ENCODE measurements at regions not wholly inside any gene's neighbourhood (a gene's known extent, or its start where the extent isn't known, plus 50 kb on each side); places are given as distances from the start of the nearest gene placed in this dataset.

- no peak for DNase-seq
These were observed 86.4 kb upstream of the ZNF648 start for GRCh38 chr1:182147951-182148350.

GRCh38 chr1:182147136-182147820, 85.8 kb upstream of the ZNF648 start:
- no peak for DNase-seq

DNA sequence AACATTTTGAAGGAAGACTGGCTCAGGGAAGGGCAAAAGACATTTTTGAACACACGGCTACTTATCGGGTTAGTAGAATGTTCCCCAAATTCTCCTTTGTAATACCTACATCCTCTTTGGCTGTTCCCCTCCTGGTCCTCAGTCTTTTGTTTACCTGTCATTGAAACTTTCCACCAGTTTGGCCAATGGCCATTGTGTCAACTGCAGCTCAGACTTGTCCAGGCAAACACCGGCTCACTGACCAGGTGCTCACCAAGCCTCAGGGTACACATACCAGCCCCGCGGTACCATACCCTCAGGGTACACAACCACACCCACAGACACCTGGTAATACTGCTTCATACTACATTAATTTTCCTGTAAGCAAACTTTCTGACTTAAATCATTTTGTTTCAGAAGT, 84.8 kb upstream of the ZNF648 start:
- no peak for DNase-seq

GRCh38 chr1:182145441-182145840, 83.9 kb upstream of the ZNF648 start:
- DNase-seq = no peak

- no peak for DNase-seq
These were observed 83.1 kb upstream of the ZNF648 start for GRCh38 chr1:182144646-182145030.

GRCh38 chr1:182143825-182144645, 82.5 kb upstream of the ZNF648 start:
- no peak for DNase-seq

DNA sequence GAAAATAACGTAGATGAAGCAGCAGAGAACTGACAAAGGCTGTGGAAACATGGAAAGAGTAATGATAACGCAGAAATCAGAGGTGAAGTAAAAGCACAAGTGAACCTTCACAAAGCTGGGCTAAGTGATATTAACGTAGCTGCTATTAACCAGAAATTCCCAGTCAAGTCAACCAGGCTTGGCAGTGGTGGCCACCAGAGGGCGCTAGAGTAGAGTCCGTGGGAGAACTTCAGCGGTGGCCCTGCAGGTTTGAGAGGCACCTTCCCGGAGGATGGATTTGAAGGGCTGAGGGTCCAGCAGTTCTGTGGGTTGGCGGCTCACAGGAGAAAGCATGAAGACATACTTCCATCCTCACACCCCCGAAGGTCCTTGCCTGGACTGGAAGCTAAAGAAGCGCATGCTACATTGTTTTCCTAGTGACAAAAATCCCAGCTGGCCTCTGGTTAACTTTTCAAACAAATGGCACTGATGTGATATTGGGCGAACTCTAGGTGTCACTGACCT, 81.7 kb upstream of the ZNF648 start:
- DNase-seq = peak; percentile 90

GRCh38 chr1:182142621-182143020, 81.1 kb upstream of the ZNF648 start:
- no peak for DNase-seq

- no peak for DNase-seq
These were observed 79.5 kb upstream of the ZNF648 start for GRCh38 chr1:182141040-182141439.

GRCh38 chr1:182139496-182139895, 78.0 kb upstream of the ZNF648 start:
- DNase-seq = no peak

DNA sequence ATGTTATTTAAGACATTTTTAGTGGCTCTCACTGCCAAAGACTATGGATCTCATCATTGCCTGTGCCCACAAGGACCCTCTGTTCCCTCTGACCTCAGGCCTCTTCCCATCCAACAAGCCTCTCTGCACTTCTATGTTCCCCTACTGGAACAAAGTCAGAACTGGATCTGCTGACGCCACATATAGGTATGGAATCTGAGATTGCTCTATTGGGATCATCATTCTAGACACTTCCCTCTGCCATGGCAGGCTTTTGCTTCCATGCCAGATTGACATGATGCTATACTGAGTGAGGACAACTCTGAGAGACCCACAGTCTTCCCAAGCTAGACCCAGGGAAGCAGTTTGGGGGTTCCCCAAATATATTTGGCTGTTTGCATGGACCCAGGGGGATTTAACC, 76.0 kb upstream of the ZNF648 start:
- no peak for DNase-seq

DNA sequence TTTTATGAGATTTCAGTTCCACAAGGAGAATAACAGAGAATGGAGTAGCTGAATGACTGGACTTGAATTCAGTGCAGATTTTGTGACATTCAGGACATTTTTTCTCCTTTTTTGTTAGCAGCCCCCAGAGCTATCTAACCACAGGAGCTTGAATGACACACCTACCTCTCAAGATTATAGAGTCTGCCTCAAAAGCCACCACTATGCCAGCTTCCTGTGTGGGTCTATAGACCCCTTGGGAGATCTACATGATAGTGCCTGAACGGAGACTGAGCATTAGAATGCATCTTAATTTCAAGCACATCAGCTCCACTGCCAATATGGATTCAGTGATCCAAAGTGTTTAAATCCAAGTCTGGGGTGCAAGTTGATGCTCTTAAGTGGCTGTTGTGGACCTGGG, 74.4 kb upstream of the ZNF648 start:
- no peak for DNase-seq

- DNase-seq = no peak
These were observed 72.7 kb upstream of the ZNF648 start for GRCh38 chr1:182134257-182134656.

DNA sequence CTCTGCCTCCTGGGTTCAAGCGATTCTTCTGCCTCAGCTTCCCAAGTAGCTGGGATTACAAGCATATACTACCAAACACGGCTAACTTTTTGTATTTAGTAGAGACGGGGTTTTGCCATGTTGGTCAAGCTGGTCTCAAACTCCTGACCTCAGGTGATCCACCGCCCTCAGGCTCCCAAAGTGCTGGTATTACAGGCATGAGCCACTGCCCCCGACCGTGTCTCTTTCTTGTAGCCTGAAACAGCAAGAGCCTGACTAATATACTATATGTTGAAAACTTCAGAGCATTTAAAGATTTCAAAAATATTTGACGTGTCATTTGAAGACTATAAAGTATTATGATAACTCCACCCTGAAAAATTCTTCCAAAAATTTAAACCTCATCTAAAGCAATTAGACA, 71.7 kb upstream of the ZNF648 start:
- no peak for DNase-seq

DNA sequence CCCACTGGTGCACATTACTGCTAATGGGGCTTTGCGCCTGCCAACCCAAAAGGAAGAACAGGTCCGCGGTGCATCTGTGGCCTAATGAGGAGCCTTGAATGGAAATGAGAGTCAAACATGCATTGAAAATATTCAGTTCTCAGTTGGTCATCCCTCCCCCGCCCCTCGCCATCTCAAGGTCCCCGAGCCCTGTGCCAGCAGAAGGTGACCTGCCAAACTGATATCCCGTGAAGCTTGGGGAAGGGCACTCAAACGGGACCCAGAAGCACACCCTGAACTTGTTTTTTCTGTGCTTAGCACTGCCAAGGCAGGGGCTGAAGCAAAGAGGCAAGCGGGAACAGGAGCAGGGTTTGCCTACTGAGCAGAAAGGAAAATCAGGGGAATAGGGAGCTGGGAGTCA, 67.9 kb upstream of the ZNF648 start:
- DNase-seq = no peak

GRCh38 chr1:182128502-182128901, 67.0 kb upstream of the ZNF648 start:
- no peak for DNase-seq

DNA sequence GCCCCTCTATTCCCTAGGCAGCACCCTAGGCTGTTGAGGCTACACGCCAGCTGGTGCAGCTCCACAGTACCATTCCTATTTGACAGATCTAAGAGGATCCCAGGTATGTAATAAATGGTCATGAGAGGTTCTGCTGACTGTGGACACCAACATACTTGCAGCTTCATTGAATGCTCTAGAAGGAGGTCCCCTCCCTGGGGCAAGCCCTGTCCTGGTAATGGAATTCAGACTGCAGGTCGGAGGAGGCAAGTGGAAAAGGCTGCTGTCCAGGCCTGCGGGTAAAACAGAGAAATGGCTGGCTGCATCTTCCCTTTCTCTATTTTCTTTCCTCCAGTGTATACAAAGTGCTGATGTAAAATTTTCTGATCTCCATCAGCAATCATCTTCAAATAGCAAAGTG, 66.1 kb upstream of the ZNF648 start:
- DNase-seq = no peak

- no peak for DNase-seq
These were observed 64.8 kb upstream of the ZNF648 start for GRCh38 chr1:182126272-182126800.

GRCh38 chr1:182122913-182123260, 61.4 kb upstream of the ZNF648 start:
- no peak for DNase-seq

DNA sequence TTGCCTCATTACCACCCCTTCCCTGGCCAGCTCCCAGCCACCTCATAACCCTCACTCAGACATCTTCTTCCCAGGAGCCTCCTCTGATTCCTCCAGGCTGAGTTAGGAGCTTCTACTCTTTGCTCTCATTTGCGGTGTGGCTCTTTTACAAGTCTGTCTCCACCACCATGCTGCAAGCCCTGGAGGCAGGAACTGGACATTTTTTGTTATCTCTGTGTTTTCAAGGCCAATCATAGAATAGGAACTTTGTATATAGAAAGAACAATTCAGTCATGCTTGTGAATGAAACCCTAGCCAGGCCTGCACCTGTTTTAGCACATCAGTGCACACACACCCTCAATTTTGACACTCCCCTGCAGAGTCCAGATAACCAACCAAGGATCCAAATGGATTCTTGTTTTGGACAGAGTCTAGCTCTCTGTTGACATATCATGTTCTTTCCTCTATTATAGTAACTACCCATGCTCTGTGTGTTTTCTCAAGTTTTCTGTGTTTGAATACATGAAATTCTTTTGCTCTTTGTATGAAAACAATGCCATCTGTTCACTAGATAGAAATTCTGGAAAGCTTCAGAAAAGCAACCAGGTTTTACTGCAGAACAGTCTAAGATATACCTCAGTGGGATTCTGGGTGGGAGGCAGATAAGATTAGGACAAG, 60.9 kb upstream of the ZNF648 start:
- no peak for DNase-seq

- no peak for DNase-seq
These were observed 60.3 kb upstream of the ZNF648 start for GRCh38 chr1:182121787-182122186.

DNA sequence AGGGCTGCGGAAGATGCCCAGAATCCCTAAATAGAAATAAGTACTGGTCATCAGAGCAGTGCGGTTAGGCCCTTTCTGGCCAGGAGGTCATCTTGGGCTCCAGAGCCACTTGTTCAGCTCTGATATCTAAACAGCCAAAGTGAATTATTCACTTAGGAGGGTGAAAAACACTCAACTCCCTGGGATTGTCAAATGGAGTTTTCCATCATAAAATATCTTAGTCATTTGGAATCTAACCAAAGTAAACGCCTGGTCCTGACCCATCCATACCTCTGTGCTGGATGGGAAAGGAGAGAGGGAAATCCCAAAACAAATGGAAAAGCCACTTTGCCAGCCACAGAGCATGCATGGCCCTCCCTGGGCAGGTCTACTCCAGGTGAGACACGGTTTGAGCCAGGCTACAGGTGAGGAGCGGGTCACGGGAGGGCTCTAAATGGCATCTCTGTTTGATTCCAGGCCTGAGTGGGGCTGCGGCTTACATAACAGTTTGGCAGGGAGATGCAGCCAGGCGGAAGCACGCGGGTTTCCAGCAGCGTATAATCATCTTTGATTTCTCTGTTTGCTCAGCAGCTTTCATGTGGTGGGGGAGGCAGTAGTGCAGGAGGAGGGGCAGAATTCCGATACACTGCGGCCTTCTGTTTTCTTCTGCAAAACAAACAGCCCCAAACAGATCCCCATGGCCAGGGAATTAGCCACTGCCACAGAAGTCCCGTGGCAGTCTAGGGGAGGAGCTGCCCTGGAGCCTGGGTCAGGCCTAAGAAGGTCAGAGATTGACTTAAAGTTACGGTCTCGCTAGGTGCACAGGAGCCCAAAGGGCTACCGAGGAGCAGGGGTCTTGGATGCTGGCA, 59.1 kb upstream of the ZNF648 start:
- DNase-seq = no peak

- DNase-seq = no peak
These were observed 58.1 kb upstream of the ZNF648 start for GRCh38 chr1:182119631-182120030.

Measured in stimulated activated CD4-positive, alpha-beta T cell treated with anti-CD3 and anti-CD28 coated beads, Interleukin-4, amount 100 ng/mL, for 1 hour (primary cell).